NAMALWA (cell line): ENCODE measurements at regions not wholly inside any gene's neighbourhood (a gene's known extent, or its start where the extent isn't known, plus 50 kb on each side); places are given as distances from the start of the nearest gene placed in this dataset.
"Not testable (repeated sequence)": the region's sequence is repeated elsewhere in the genome, so short reads cannot be mapped to it uniquely, and the experiment has no call there.

Experiments used
- DNase-seq: peaks from one replicate; pipeline ENCODE4 v3.0.0-alpha.2; 2015; ENCODE audit warnings: low spot score

GRCh38 chr1:81542196-81542595, 258.5 kb upstream of the ADGRL2 start:
- DNase-seq: no peak

GRCh38 chr1:81540216-81540615, 260.5 kb upstream of the ADGRL2 start:
- no peak for DNase-seq

GRCh38 chr1:81529014-81529413, 271.7 kb upstream of the ADGRL2 start:
- DNase-seq: no peak

DNA sequence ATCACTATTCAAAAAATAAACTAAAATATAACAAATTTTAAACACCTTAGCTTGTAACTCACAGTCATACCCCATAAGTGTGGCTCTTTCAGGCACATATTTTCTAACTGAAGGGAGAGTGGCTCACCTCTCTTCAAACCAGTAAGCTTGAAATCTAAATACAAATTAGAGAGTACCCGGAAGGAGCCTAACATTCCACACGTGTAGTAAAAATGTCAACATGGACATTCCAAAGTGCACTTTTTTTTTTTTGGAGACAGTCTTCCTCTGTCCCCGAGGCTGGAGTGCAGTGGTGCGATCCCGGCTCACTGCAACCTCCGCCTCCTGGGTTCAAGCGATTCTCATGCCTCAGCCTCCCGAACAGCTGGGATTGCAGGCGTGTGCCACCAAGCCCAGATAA, 275.6 kb upstream of the ADGRL2 start:
- DNase-seq: no peak

DNA sequence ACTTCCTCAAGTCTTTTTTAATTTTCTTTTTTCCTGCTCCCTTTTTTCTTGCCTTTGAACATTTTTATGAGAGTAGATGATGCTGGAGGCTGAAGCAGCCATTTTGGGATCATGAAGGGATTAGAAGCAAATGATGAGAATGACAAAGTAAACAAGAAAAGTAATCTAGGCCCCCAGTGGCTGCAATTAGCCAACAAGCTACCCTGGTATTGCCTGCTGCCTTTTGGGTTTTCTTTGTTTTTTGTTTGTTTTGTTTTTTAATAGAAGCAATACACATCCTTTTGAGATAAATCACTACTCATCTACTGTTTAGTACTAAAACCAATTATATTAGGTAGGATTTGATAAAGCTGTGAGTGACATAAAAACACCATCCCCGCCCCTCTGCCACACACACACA, 280.7 kb upstream of the ADGRL2 start:
- DNase-seq: no peak

- no peak for DNase-seq
These were observed 282.7 kb upstream of the ADGRL2 start for GRCh38 chr1:81517987-81518386.

- no peak for DNase-seq
These were observed 286.9 kb upstream of the ADGRL2 start for GRCh38 chr1:81513796-81514354.

GRCh38 chr1:81512252-81513003, 288.3 kb upstream of the ADGRL2 start:
- no peak for DNase-seq

GRCh38 chr1:81511281-81511680, 289.5 kb upstream of the ADGRL2 start:
- DNase-seq: no peak

GRCh38 chr1:81510701-81511100, 290.0 kb upstream of the ADGRL2 start:
- no peak for DNase-seq

- no peak for DNase-seq
These were observed 291.1 kb upstream of the ADGRL2 start for GRCh38 chr1:81509594-81509993.

GRCh38 chr1:81506699-81507098, 294.0 kb upstream of the ADGRL2 start:
- DNase-seq: no peak

GRCh38 chr1:81505831-81506230, 294.9 kb upstream of the ADGRL2 start:
- DNase-seq: peak; percentile 38

DNA sequence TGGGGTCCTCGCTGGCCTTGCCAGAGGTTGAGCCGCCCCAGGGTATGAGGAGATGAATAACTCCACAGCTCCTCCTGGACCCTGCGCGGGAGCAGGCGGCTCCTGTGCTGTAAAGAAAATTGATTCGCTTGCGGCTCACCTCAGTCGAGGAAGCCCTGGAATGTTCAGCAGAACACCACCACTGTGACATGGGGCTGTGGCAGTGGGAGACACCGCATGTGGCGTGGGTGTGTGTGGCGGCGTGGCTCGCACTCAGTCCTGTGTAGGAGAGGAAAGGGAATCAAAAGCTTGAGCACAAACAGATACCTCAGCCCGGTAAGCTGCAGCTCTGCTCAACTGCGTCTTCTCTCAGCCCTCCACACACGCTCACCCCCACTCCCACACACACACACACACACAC, 295.9 kb upstream of the ADGRL2 start:
- not testable (repeated sequence) for DNase-seq

DNA sequence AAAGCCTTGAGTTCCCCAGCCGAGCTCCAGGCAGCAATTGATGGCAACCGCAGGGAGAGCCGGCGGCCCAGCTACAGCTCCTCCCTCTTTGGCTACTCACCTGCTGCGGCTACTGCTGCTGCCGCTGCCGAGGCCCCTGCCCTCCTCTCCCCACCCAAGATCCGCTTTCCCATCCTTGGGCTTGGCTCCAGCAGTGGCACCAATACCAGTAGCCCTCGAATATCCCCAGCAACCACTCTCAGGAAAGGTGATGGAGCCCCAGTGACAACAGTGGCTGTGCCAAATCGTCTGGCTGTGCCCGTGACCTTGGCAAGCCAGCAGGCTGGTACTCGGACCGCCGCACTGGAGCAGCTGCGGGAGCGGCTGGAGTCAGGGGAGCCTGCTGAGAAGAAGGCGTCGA, 298.0 kb upstream of the ADGRL2 start:
- not testable (repeated sequence) for DNase-seq

- DNase-seq: not testable (repeated sequence)
These were observed 299.2 kb upstream of the ADGRL2 start for GRCh38 chr1:81501485-81501884.

GRCh38 chr1:81499487-81499886, 301.2 kb upstream of the ADGRL2 start:
- DNase-seq: no peak

DNA sequence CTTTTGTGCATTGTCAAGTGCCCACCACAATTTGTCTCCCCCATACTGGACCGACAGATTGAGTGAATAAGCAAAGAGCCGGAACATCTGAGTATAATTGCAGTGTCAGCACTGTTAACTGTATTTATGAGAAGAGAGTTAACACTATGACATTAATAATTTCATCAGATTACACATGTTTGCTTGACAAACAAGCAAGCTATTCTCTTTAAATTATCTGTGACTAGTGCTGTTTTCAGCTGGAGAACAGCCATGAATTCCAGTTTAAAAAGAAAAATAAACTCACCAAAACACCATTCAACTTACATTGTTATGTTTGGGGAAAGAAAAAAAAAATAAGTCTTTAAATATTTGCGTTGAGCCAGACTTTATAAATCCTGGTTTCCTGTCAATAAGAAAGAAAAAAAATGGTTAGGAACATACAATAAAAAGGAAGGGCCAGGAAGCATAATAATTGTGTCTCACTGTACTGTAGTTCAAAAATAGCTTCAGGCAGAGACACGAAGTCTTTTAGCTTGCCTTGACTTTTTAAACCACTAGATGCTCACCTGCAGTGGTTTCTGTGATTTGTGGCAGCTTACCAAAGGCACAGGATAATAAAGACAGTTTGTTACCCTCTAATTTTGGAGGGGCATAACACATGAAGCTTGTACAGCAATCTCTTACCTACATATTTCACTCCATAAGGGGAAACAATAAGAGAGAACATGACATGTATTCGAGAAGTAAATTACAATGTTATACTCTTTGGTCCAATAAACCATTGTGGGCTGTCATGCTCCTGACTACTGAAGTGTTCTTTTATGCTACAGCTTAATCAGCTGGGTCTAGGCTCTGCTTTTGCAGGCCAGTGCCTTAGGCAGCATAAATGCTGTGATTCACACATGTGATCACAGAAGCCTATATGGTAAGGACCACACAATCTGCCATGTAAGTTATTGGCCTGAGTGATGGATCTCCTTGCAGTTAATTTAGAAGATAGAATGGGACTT, 302.0 kb upstream of the ADGRL2 start:
- no peak for DNase-seq

DNA sequence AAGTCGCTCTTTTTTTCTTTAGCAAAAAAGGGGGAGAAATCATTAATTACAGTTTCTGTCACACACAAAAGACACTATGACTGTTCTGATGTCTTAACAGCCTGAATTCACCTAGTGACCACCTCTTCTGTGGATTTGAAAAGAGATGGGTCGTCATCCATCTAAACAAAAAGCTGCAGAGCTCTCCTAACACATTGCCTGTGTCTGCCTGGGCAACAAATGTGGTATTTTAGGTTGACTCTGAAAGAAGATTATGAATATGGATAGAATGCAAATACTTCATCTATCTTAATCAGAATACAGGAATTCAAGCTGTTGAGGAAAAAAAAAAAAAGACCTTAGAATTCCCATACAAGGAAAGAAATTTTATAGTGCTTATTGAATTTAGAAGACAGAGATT, 304.4 kb upstream of the ADGRL2 start:
- no peak for DNase-seq

- no peak for DNase-seq
These were observed 307.4 kb upstream of the ADGRL2 start for GRCh38 chr1:81493102-81493869.

DNA sequence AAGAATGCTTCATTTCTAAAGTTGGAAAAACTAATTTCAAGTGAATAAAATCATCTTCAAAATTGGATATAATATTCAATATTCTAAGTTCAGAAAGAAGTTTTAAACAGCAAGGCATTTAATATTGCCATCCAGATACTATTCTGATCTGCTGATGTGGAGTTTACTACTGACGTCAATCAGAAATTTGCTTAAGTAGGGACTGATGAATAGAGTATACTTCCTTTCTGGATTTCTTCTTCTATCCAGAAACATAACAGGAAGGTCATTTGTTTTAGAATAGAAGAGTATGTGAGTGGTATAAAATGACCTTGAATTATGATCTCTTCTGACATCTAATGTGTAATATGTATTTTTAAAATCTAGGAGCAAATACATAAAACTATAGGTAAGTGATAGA, 308.1 kb upstream of the ADGRL2 start:
- no peak for DNase-seq

DNA sequence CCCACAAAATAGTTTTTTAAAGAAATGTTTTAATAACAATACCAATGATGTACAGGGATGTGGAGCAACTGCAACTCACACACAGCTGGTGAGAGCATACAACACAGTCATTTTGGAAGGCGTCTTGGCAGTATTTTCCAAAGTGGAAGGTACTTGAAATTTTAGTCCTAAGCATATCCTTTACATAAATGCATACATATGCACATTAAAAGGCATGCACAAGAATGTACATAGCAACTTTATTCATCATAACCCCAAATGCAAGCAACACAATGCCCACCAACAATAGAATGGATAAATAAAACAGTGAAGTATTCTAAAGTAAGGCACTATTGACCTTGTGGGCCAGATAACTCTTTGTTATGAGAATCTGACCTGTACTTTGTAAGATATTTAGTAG, 310.1 kb upstream of the ADGRL2 start:
- DNase-seq: no peak
